ENCODE measurements at regions not wholly inside any gene's neighbourhood (a gene's known extent, or its start where the extent isn't known, plus 50 kb on each side); places are given as distances from the start of the nearest gene placed in this dataset.

- Histone ChIP-seq H3K23ac (ENCODE audit: low read length) (no peak overlapping the region), H3K36me3 (ENCODE audit: control insufficient read depth in 1 of 2, insufficient read depth in 2 of 2, low read length in 2 of 2) (no peaks in the 10 kb centered on the region), H4K91ac (ENCODE audit: low read depth, low read length) (no peak overlapping the region), H3K9ac (ENCODE audit: low read length) (no peak overlapping the region), H2AK5ac (ENCODE audit: low read length) (no peak overlapping the region), H3K79me1 (ENCODE audit: low read length) (no peaks in the 10 kb centered on the region), H3K79me2 (ENCODE audit: control insufficient read depth, insufficient read depth, low read length, poor library complexity) (no peaks in the 10 kb centered on the region), H3K4ac (ENCODE audit: low read depth, low read length) (no peak overlapping the region), H3K9me3 (ENCODE audit: insufficient read depth, low read depth, low read length) (no peaks in the 10 kb centered on the region), H3K4me1 (ENCODE audit: control insufficient read depth in 1 of 2, insufficient read depth in 2 of 2, low read length in 2 of 2) (no peaks in the 10 kb centered on the region), H2BK120ac (ENCODE audit: insufficient read depth, low read length, poor library complexity) (no peak overlapping the region), H4K8ac (ENCODE audit: low read depth, low read length) (no peak overlapping the region), H3K4me3 (ENCODE audit: low read depth, low read length) (no peak overlapping the region), H2AFZ (ENCODE audit: insufficient read depth, low read length, poor library complexity) (no peak overlapping the region), H3K27me3 (ENCODE audit: insufficient read depth, low read length) (no peaks in the 10 kb centered on the region), H3K27ac (ENCODE audit: low read depth, low read length) (no peak overlapping the region), H4K12ac (ENCODE audit: low read depth, low read length) (no peak overlapping the region), H2BK5ac (ENCODE audit: low read depth, low read length, poor library complexity) (no peak overlapping the region), H3K4me2 (ENCODE audit: low read length) (no peak overlapping the region), H3K18ac (ENCODE audit: low read length) (no peak overlapping the region), H3K14ac (ENCODE audit: low read length) (no peak overlapping the region), H2BK12ac (ENCODE audit: low read length) (no peak overlapping the region)
- no peak for DNase-seq
- WGBS (ENCODE audit: extremely low coverage, insufficient coverage, insufficient read length): no CpG with 5 or more reads among the region's 4 CpGs
Measured at GRCh38 chr1:78250201-78250600, 204.4 kb downstream of the GIPC2 start.

DNA sequence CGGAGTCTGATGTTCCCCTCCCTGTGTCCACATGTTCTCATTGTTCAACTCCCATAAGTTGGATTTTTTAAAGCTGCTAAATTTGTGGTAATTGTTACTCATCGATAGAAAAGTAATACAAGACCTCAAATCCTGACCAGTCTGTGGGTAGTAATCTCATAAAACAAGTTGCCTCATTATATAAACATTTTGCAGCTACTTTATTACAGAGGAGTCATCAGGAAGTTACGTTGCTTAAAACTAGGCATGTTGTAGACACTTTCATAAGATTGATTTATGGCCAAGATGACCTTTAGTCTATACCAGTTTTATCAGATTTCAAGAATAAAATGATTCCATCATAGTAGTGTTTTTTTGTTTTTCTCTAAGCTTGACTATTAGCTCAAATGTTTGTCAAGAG is 208.8 kb downstream of the GIPC2 start:
- no peak overlapping the region for H4K8ac ChIP-seq (ENCODE audit: low read depth, low read length)
- H3K4me3 ChIP-seq (ENCODE audit: low read depth, low read length): no peak overlapping the region
- no peak overlapping the region for H2AFZ ChIP-seq (ENCODE audit: insufficient read depth, low read length, poor library complexity)
- DNase-seq: no peak
- H3K9me3 ChIP-seq (ENCODE audit: insufficient read depth, low read depth, low read length): peaks cover 3% of the 10 kb centered on the region
- H3K23ac ChIP-seq (ENCODE audit: low read length): no peak overlapping the region
- no peaks in the 10 kb centered on the region for H3K79me2 ChIP-seq (ENCODE audit: control insufficient read depth, insufficient read depth, low read length, poor library complexity)
- H3K18ac ChIP-seq (ENCODE audit: low read length): no peak overlapping the region
- no peak overlapping the region for H4K91ac ChIP-seq (ENCODE audit: low read depth, low read length)
- H2AK5ac ChIP-seq (ENCODE audit: low read length): no peak overlapping the region
- H3K36me3 ChIP-seq (ENCODE audit: control insufficient read depth in 1 of 2, insufficient read depth in 2 of 2, low read length in 2 of 2): no peaks in the 10 kb centered on the region
- H4K12ac ChIP-seq (ENCODE audit: low read depth, low read length): no peak overlapping the region
- H2BK5ac ChIP-seq (ENCODE audit: low read depth, low read length, poor library complexity): no peak overlapping the region
- H3K27me3 ChIP-seq (ENCODE audit: insufficient read depth, low read length): no peaks in the 10 kb centered on the region
- H3K14ac ChIP-seq (ENCODE audit: low read length): no peak overlapping the region
- no peak overlapping the region for H2BK120ac ChIP-seq (ENCODE audit: insufficient read depth, low read length, poor library complexity)
- WGBS (ENCODE audit: extremely low coverage, insufficient coverage, insufficient read length): no CpG with 5 or more reads among the region's 3 CpGs
- H3K79me1 ChIP-seq (ENCODE audit: low read length): no peaks in the 10 kb centered on the region
- no peak overlapping the region for H2BK12ac ChIP-seq (ENCODE audit: low read length)
- no peak overlapping the region for H3K27ac ChIP-seq (ENCODE audit: low read depth, low read length)
- H3K4me1 ChIP-seq (ENCODE audit: control insufficient read depth in 1 of 2, insufficient read depth in 2 of 2, low read length in 2 of 2): no peaks in the 10 kb centered on the region
- no peak overlapping the region for H3K4ac ChIP-seq (ENCODE audit: low read depth, low read length)
- no peak overlapping the region for H3K4me2 ChIP-seq (ENCODE audit: low read length)
- H3K9ac ChIP-seq (ENCODE audit: low read length): no peak overlapping the region

DNA sequence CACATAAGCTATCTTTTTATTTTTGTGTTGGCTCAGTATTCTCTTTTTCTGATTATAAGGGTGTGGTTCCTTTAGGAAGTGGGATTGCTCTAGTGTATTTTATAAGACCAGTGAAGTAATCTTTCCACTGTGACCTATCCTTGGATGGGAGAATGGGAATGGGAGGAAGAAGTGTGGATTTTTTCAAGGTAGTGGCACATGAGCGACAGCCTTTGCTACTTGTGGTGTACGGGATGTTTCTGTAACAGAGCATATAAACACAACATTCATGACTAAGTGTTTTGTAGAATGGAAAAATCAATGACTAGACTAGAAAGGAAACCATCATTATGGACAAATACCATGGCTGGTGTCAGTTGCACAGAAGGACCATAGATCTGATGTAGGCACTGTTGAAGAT is 209.6 kb downstream of the GIPC2 start:
- no peak overlapping the region for H2BK12ac ChIP-seq (ENCODE audit: low read length)
- peaks cover 3% of the 10 kb centered on the region for H3K9me3 ChIP-seq (ENCODE audit: insufficient read depth, low read depth, low read length)

DNA sequence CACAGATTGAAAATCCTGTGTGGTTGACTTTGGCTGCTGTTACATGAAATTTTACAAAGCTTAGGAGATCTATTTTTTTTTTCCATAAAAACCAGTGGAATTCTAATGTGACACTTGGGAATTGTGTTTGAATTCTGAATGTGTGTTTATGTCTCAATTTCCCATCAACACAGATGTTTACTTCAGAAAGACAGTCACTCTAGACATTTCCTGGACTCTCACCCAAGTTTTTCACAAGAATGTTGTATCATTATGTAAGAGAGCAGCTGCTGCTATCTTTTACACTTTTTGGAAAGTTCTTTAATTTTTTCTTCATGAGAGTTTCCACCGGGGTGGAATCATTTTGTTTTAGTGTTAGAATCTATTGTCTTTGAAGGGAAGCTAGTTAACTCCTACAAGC is 210.1 kb downstream of the GIPC2 start:
- H2BK120ac ChIP-seq (ENCODE audit: insufficient read depth, low read length, poor library complexity): no peak overlapping the region
- H3K9me3 ChIP-seq (ENCODE audit: insufficient read depth, low read depth, low read length): peaks cover 3% of the 10 kb centered on the region
- no peaks in the 10 kb centered on the region for H3K27me3 ChIP-seq (ENCODE audit: insufficient read depth, low read length)
- H3K79me2 ChIP-seq (ENCODE audit: control insufficient read depth, insufficient read depth, low read length, poor library complexity): no peaks in the 10 kb centered on the region
- no peak overlapping the region for H3K4me3 ChIP-seq (ENCODE audit: low read depth, low read length)
- H3K9ac ChIP-seq (ENCODE audit: low read length): no peak overlapping the region
- no CpG with 5 or more reads among the region's 1 CpG for WGBS (ENCODE audit: extremely low coverage, insufficient coverage, insufficient read length)
- H4K12ac ChIP-seq (ENCODE audit: low read depth, low read length): no peak overlapping the region
- H4K8ac ChIP-seq (ENCODE audit: low read depth, low read length): no peak overlapping the region
- H3K4me2 ChIP-seq (ENCODE audit: low read length): no peak overlapping the region
- H2AK5ac ChIP-seq (ENCODE audit: low read length): no peak overlapping the region
- H3K4me1 ChIP-seq (ENCODE audit: control insufficient read depth in 1 of 2, insufficient read depth in 2 of 2, low read length in 2 of 2): no peaks in the 10 kb centered on the region
- no peak overlapping the region for H2BK12ac ChIP-seq (ENCODE audit: low read length)
- no peaks in the 10 kb centered on the region for H3K79me1 ChIP-seq (ENCODE audit: low read length)
- DNase-seq: no peak
- H4K91ac ChIP-seq (ENCODE audit: low read depth, low read length): no peak overlapping the region
- H3K23ac ChIP-seq (ENCODE audit: low read length): no peak overlapping the region
- no peak overlapping the region for H3K27ac ChIP-seq (ENCODE audit: low read depth, low read length)
- H3K18ac ChIP-seq (ENCODE audit: low read length): no peak overlapping the region
- no peak overlapping the region for H2AFZ ChIP-seq (ENCODE audit: insufficient read depth, low read length, poor library complexity)
- H3K36me3 ChIP-seq (ENCODE audit: control insufficient read depth in 1 of 2, insufficient read depth in 2 of 2, low read length in 2 of 2): no peaks in the 10 kb centered on the region
- H3K14ac ChIP-seq (ENCODE audit: low read length): no peak overlapping the region
- H2BK5ac ChIP-seq (ENCODE audit: low read depth, low read length, poor library complexity): no peak overlapping the region
- H3K4ac ChIP-seq (ENCODE audit: low read depth, low read length): no peak overlapping the region

More for the DNA sequence above, 209.6 kb downstream of the GIPC2 start:
- Histone ChIP-seq H4K8ac (ENCODE audit: low read depth, low read length) (no peak overlapping the region), H3K14ac (ENCODE audit: low read length) (no peak overlapping the region), H3K27me3 (ENCODE audit: insufficient read depth, low read length) (no peaks in the 10 kb centered on the region), H3K4me1 (ENCODE audit: control insufficient read depth in 1 of 2, insufficient read depth in 2 of 2, low read length in 2 of 2) (no peaks in the 10 kb centered on the region), H3K18ac (ENCODE audit: low read length) (no peak overlapping the region), H2AFZ (ENCODE audit: insufficient read depth, low read length, poor library complexity) (no peak overlapping the region), H3K4me2 (ENCODE audit: low read length) (no peak overlapping the region), H3K23ac (ENCODE audit: low read length) (no peak overlapping the region), H3K4ac (ENCODE audit: low read depth, low read length) (no peak overlapping the region), H2AK5ac (ENCODE audit: low read length) (no peak overlapping the region), H3K4me3 (ENCODE audit: low read depth, low read length) (no peak overlapping the region), H4K91ac (ENCODE audit: low read depth, low read length) (no peak overlapping the region), H3K36me3 (ENCODE audit: control insufficient read depth in 1 of 2, insufficient read depth in 2 of 2, low read length in 2 of 2) (no peaks in the 10 kb centered on the region), H3K27ac (ENCODE audit: low read depth, low read length) (no peak overlapping the region), H4K12ac (ENCODE audit: low read depth, low read length) (no peak overlapping the region), H2BK5ac (ENCODE audit: low read depth, low read length, poor library complexity) (no peak overlapping the region), H3K79me2 (ENCODE audit: control insufficient read depth, insufficient read depth, low read length, poor library complexity) (no peaks in the 10 kb centered on the region), H3K9ac (ENCODE audit: low read length) (no peak overlapping the region), H3K79me1 (ENCODE audit: low read length) (no peaks in the 10 kb centered on the region), H2BK120ac (ENCODE audit: insufficient read depth, low read length, poor library complexity) (no peak overlapping the region)
- no peak for DNase-seq
- no CpG with 5 or more reads among the region's 2 CpGs for WGBS (ENCODE audit: extremely low coverage, insufficient coverage, insufficient read length)
